ENCODE measurements at regions not wholly inside any gene's neighbourhood (a gene's known extent, or its start where the extent isn't known, plus 50 kb on each side); places are given as distances from the start of the nearest gene placed in this dataset.

GRCh38 chr2:238517209-238517608 lies 90.5 kb downstream of the ASB1 start:
- TF ChIP-seq CTCF (IDR thresholded peaks at IDR 0.05; ENCODE audit: low read depth, low read length) (no peak), EZH2phosphoT487 (IDR thresholded peaks at IDR 0.05; ENCODE audit: low read depth) (no peak)
